ENCODE measurements at regions not wholly inside any gene's neighbourhood (a gene's known extent, or its start where the extent isn't known, plus 50 kb on each side); places are given as distances from the start of the nearest gene placed in this dataset.
"Not testable (repeated sequence)": the region's sequence is repeated elsewhere in the genome, so short reads cannot be mapped to it uniquely, and the experiment has no call there.

DNA sequence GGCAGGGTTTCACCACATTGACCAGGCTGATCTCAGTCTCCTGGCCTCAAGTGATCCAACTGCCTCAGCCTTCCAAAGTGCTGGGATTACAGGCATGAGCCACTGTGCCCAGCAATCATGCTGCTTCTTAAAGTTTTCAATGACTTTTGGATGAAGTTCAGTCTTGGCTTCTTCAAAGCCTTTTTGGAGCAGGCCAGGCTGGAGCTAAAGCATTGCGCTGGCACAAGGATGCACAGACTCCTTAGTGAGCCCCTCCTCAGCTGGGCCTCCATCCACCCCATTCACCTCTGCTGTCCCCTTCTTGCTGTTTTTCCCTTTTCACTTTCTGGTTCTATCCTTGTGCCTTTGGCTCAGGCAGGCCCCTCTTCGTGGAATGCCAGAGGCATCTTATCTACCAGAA, 638.6 kb downstream of the TYW1 start:
- no peak for DNase-seq

- DNase-seq = no peak
Observed at GRCh38 chr7:67636348-67637022, 639.9 kb downstream of the TYW1 start.

GRCh38 chr7:67637023-67637358, 640.4 kb downstream of the TYW1 start:
- no peak for DNase-seq

GRCh38 chr7:67642542-67642941, 645.9 kb downstream of the TYW1 start:
- DNase-seq = not testable (repeated sequence)

DNA sequence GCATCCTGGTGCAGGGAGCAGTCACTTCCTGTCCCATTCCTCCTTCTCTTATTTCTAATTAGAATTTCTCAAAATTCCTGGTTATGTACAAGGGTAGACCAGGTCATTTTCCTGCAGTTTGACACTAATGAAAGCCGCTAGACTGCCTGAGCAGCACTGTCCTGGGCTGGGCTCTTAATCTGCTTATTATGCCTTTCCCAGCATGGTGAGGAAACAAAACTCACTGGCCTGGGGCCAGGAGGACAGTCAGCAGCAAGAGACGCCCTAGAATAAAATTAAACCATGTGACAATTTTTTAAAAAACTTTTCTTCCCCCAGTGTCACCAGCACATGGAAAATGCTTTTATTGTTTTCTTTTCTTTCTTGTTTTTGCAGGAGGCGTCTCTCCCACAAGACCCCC, 647.5 kb downstream of the TYW1 start:
- no peak for DNase-seq

- no peak for DNase-seq
Observed at GRCh38 chr7:67652937-67653336, 656.3 kb downstream of the TYW1 start.

DNA sequence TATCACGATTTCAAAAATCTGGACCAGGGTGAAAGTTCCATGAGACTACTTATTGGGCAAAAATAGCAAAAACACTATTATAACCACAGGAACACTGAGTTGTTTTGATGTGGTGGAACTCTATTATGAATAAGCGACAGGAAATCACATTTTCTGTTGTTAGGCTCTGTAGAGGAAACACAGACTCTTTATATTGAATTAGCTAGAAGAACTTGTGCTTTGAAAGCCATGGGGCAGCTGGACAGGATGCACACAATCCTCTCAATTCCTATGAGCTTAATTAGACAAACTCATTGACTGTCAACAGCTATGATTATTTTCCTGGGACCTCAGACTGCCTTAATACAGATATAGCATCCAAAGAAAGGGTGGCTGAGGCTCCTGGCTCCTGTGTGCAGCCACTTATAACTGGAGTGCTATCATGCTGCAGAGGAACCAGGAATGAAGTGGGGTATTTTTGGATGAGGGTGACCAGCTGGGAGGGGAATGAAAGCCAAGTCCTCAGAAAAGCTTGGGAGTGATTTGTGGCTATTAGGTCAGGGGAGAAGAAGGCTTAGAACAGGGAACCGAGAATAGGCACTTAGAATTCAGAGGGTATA, 657.3 kb downstream of the TYW1 start:
- no peak for DNase-seq

GRCh38 chr7:67654642-67655041, 658.0 kb downstream of the TYW1 start:
- no peak for DNase-seq

DNA sequence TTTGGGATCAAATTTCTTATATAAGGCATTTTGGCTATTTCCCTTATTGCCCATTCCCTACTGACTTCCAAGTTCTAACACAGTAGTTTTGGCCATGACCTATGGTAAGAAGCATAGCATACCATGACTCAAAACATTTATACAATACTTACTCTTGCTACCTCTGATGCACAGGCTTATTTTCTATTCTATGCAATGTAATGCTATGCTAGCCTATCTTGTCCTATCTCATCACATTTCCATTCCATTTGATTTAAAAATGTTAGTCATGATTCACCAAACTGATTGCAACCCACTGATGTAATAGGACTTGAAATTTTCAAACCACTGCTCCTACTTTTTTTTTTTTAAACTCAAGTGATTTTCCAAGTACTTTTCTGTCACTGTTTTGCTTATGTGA, 658.5 kb downstream of the TYW1 start:
- DNase-seq = no peak

GRCh38 chr7:67659091-67659490, 662.5 kb downstream of the TYW1 start:
- DNase-seq = no peak

GRCh38 chr7:67662804-67663203, 666.2 kb downstream of the TYW1 start:
- no peak for DNase-seq

GRCh38 chr7:67663644-67664043, 667.0 kb downstream of the TYW1 start:
- DNase-seq = no peak

DNA sequence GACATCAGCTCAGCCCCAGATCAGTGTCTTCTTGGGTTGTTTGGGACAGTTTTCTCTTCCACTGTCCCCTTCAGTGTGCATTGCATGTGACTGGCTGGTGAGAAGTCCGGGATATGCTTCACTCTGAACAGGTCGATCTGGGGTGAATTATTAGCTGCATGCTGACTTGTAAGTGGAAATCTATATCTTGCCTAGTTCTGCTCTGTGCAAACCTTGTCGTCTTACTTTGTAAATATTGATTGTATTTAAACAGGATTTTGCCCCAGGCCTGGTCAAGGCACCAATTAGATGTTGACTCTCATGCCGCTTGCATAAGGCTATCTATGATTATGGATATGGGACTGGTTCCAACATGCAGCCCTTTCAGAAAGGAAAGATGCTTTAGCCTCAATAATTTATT, 669.7 kb downstream of the TYW1 start:
- not testable (repeated sequence) for DNase-seq

DNA sequence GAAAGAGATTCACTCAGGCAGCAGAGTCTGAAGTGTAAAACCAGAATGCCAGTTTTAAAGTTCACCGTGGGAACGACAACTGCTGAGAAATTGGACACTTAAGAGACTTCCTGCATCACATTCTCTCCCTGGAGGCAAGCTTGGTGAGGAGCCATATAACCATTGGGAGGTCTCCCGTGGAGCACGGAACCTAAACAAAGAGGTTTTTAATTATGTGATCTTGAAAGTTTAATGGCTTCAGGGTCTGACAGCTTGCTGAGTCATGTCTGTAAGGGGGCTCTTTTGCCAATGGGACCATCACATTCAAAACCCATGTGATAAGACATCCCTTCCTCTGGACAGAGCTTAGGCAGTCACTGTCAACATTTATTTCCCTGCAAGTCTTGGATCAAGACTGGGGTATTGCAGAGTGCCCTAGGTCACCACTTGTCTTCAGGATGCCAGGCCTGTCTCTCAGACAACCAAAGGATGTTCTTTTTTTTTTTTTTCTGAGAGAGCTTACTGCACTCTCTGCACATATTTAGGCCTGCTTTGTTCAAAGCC, 674.4 kb downstream of the TYW1 start:
- DNase-seq = no peak

GRCh38 chr7:67673861-67674260, 677.2 kb downstream of the TYW1 start:
- no peak for DNase-seq

GRCh38 chr7:67674862-67675261, 678.2 kb downstream of the TYW1 start:
- DNase-seq = not testable (repeated sequence)

DNA sequence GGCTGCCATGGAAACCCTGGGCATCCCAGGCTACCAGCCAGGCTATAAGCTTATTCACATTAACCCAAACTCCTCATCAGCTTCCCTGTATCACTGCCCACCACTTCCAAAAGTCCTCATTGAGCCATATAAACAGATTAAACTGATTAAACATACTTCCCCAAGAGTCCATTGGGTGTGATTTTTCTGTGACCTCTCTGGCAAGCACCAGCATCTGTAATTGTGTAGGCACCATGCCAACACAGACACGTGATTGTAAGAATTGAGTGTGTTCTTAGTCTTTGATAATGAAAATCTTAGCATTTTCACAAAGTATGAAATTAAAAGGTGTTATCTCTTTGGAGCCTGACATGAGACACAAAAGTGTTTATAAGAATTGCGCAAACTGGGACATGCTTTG, 679.3 kb downstream of the TYW1 start:
- DNase-seq = no peak

DNA sequence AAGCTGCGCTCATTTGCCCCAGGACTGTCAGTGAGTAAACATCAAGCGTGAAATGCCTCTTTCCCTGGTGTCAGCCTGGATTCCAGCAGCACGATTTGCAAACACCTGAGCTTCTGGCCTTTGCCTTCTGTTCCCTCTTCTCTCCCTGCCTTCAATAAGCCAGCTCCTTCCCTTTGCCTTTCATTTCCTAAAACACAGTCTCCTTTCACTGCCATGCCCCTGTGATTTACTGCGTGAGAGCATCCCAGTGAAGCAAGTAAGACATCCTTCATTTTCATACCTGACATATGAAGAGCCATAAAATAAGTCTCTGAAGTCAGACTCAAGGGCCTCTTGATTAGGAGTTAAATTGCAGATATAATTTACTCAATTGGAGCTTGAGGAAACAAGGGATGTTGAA, 681.8 kb downstream of the TYW1 start:
- no peak for DNase-seq

GRCh38 chr7:67683628-67684027, 687.0 kb downstream of the TYW1 start:
- no peak for DNase-seq

DNA sequence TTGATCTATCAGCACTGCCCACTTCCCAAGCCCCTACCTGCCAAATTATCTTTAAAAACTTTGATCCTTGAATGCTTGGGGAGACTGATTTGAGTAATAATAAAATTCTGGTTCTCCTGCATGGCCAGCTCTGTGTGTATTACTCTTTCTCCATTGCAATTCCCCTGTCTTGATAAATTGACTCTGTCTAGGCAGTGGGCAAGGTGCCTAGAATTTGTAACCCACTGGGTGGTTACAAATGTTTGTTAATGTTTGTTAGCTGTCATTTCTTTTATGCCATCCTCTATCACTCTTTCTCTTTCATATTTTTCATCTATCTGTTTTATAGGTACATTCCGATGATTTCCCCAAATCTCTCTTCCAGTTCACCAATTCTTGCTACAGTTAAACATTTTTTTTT, 694.1 kb downstream of the TYW1 start:
- DNase-seq = no peak

DNA sequence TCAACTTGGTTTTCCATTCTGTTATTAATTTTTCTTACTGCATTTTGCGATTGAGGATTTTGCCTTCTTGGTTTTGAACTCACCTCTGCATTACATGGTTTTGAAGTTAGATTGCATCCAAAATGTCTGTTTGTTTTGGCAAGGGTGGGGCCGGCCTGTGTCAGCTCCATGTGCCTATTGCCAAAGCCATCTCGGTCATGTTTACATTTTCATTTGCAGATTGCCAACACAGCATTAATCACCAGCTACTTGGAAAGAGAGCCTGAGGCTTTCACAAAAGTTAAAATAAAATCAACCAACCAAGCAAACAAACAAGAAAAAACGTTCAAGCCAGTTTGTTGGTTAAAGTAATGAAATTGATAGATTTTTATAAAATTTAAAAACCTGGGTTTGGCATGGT, 695.8 kb downstream of the TYW1 start:
- DNase-seq = no peak

DNA sequence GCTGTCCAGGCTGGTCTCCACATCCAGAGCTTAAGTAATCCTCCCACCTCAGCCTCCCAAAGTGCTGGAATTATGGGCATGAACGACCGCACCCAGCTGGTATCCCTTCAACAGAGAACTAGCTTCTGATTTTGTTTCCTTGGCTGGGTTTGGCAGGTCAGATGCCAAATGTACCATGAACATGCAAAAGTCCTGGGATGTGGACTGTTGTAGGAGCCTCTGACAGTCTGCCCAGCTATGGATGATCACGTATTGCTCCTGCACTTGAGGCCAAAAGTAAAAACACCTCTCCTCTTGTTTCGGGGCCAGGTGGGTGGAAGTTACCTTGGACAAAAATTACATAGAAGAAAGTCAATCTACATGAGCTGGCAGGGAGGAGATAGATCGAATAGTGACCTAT, 699.5 kb downstream of the TYW1 start:
- DNase-seq = no peak

GRCh38 chr7:67696878-67697277, 700.2 kb downstream of the TYW1 start:
- no peak for DNase-seq

DNA sequence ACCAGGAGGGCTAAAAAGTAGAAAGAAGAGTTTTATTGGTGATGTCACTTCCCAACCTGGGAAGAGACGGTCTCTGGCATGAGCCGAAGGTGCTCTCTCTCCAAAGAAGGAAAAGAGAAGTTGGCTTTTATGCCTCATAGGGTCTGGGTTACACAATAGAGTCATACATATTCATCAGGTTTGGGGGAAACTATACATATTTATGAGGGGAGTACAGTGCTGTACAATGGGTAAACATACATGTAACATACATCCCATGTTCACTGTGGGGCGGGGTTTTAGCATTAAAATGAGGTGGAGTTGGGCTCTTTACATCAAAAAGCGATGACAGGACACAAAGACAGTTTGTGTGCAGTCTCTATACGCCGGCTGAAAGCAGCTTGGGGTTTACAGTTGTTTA, 701.7 kb downstream of the TYW1 start:
- DNase-seq = no peak

- no peak for DNase-seq
Observed at GRCh38 chr7:67705850-67706249, 709.2 kb downstream of the TYW1 start.
